Renal cortex interstitium (tissue), 11 donors: ENCODE measurements at regions not wholly inside any gene's neighbourhood (a gene's known extent, or its start where the extent isn't known, plus 50 kb on each side); places are given as distances from the start of the nearest gene placed in this dataset.
A peak's percentile ranks its signal among the peaks of the same experiment; 100 is the strongest.

Experiments used
- DNase-seq, 11 donors: peaks; one replicate each; pipeline ENCODE4 v3.0.0-alpha.2; 2013; ENCODE audit warnings: low read depth in 9 of 11, low spot score in 4 of 11; ENCODE audit errors: extremely low read depth in 1 of 11

GRCh38 chr1:106925750-106926149 lies 130.7 kb upstream of the PRMT6 start:
- no peak for DNase-seq

- DNase-seq: no peak
These were observed 129.5 kb upstream of the PRMT6 start for GRCh38 chr1:106926803-106927582.

GRCh38 chr1:106937104-106937503 lies 119.4 kb upstream of the PRMT6 start:
- no peak for DNase-seq

- peak in 5 of 11 donors; percentile 0 to 6 (median 2) for DNase-seq
These were observed 111.8 kb upstream of the PRMT6 start for GRCh38 chr1:106944721-106945120.

GRCh38 chr1:106952776-106953175 lies 103.7 kb upstream of the PRMT6 start:
- no peak for DNase-seq

- DNase-seq: no peak
These were observed 101.7 kb upstream of the PRMT6 start for GRCh38 chr1:106954661-106955229.

- no peak for DNase-seq
These were observed 99.8 kb upstream of the PRMT6 start for GRCh38 chr1:106956721-106957120.

GRCh38 chr1:106957795-106958194 lies 98.7 kb upstream of the PRMT6 start:
- no peak for DNase-seq

- no peak for DNase-seq
These were observed 96.1 kb upstream of the PRMT6 start for GRCh38 chr1:106960412-106960811.

- DNase-seq: no peak
These were observed 94.8 kb upstream of the PRMT6 start for GRCh38 chr1:106961646-106962045.

- DNase-seq: no peak
These were observed 93.9 kb upstream of the PRMT6 start for GRCh38 chr1:106962591-106962990.

- no peak for DNase-seq
These were observed 92.0 kb upstream of the PRMT6 start for GRCh38 chr1:106964495-106964894.

- DNase-seq: no peak
These were observed 87.8 kb upstream of the PRMT6 start for GRCh38 chr1:106968644-106969043.

- no peak for DNase-seq
These were observed 86.7 kb upstream of the PRMT6 start for GRCh38 chr1:106969731-106970130.

- no peak for DNase-seq
These were observed 84.4 kb upstream of the PRMT6 start for GRCh38 chr1:106972074-106972473.

GRCh38 chr1:106975944-106976343 lies 80.5 kb upstream of the PRMT6 start:
- no peak for DNase-seq

GRCh38 chr1:106978477-106979322 lies 77.8 kb upstream of the PRMT6 start:
- no peak for DNase-seq

GRCh38 chr1:106979371-106979770 lies 77.1 kb upstream of the PRMT6 start:
- no peak for DNase-seq

GRCh38 chr1:106980121-106980520 lies 76.4 kb upstream of the PRMT6 start:
- DNase-seq: no peak

GRCh38 chr1:106984801-106985200 lies 71.7 kb upstream of the PRMT6 start:
- no peak for DNase-seq
